HG02885 (cell line): ENCODE measurements at regions not wholly inside any gene's neighbourhood (a gene's known extent, or its start where the extent isn't known, plus 50 kb on each side); places are given as distances from the start of the nearest gene placed in this dataset.

ENCODE experiments used
- ATAC-seq: cut with Tn5 transposase; IDR thresholded peaks from one replicate; pipeline ENCODE4 v1.9.1; 2021; ENCODE audit warnings: mild to moderate bottlenecking; ENCODE audit not compliant: unreplicated experiment, poor library complexity

DNA sequence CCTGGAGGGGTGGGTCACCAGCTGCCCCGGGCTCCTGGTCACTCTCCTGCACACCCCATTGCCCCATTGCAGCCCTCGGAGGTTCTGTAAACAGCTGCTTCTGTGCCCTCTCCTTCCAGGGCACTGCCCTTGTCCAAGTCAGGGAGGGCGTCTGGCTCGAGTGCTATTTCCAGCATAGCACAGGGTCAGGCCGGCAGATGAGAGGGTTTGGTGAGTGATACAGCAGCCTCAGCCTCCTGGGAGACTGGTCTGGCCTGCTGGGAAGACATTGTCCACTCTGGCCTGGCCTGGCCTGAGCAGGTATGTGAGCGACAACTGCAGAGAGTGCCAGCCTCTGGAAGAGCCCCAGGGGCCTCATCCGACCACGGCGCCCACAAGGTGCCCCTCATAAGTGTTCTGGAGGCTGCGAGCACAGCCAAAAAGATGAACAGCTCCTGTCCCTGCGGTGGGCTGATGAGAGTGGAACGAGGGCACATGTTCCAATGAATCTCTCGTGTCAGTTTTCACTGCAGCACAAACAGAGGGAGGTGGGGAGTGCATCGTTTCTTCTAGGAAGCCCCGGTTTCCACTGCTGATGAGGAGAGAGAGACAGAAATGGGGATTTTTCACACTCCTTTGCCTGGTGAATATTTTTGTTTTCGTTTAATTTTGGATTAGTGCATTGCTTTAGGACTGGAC is 105.8 kb upstream of the SDK2 start:
- no peak for ATAC-seq

DNA sequence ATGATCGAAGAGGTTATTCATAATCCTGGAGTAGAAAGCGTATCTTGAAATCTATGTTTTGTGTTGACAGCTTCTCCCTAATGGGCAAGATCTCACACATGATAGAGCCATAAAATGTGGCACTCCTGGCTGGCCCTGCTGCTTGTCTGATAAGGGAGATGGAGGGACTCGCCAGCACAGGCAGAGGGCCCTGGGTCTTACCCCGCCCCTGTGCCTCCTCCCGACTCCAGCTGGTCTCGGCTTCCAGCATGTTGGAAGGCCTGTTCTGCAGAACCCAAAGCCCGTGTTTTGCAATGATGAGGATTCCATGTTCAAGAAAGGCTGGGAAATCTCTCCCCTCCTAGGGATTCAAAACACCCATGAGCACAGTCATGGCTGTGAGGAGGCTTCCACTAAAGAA is 106.7 kb upstream of the SDK2 start:
- no peak for ATAC-seq

DNA sequence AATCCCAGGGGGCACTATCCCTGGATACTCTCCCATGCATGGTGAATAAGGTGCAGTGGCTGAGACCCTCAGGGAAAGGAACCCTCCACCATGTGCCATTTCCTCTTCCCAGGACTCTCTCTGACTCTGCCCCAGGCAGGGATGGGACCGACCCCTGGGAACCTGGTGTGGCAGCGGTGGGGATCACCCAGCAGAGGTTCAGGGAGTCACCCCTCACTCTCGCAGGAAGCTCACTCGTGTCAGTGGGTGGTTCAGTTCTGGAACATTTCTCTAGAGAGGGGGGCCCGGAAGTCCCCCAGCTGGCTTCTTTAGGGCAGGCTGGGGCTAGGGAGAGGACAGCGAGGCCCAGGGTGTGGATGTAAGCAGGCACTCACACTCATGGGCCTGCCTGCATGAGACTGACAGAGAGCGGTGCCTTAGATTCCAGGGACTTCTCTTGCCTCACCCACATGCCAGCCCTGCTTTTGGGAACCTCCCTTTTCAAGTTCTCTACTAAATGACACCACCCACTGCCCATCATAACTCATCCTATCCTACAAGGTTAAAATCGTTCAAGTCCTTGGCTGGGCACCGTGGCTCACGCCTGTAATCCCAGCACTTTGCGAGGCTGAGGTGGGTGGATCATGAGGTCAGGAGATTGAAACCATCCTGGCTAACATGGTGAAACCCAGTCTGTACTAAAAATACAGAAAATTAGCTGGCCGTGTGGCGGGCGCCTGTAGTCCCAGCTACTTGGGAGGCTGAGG is 109.7 kb upstream of the SDK2 start:
- no peak for ATAC-seq

DNA sequence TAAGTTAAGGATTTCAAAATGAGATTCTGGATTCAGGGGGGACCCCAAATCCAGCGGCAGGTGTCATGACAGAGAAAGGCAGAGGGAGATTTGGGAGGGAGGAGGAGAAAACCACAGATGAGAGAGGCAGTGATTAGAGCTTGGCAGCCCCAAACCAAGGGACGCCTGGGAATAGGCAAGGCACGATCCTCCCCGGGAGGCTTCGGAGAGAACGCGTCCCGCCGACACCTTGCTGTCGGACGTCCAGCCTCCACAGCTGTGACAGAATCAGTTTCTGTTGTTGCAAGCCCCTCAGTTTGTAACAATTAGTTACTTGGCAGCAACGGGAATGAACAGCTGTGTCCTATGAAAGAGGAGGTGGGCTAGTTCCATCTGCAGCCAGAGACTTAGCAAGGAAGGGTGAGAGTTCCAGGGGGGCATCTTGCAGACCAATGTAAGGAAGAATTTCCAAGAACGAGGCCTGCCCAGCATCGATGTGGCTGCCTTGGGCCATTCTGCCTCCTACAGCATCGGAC is 110.7 kb upstream of the SDK2 start:
- ATAC-seq: no peak

DNA sequence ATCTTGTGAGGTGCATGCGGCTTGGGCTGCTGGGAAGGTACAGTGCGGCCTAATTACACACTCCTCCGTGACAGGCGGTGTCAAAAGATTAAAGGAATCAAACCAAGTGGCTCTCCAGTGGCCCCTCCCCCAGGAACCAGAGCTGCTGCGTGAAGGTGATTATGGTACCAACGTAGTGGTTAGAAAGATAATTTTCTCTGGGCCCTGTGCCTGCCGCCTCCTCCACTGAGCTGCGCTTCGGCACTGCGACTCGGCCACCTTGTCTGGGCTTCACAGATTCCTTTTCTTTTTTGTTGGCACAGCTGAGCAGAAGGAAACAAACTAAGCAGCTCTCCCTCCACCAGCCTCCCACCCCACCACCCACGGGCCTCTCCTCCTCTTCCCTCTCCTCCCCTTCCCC is 113.2 kb upstream of the SDK2 start:
- no peak for ATAC-seq

DNA sequence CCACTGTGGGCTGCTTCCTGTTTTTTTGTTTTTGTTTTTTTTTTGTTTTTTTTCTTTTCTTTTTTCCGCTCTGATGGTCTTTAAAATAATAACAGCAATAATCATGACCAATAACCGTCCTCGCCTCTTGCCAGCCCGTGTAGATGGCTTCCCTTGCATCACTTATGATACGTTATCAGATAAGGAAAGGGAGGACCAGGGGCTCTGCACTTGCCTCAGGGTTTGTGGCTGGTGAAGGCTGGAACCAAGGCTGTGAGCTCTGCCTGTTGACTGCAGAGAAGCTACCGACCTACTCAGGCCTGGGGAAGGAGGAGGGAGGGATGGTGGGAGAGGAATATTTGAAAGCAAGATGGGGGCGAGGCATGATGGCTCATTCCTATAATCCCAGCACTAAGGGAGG is 114.0 kb upstream of the SDK2 start:
- ATAC-seq: no peak

DNA sequence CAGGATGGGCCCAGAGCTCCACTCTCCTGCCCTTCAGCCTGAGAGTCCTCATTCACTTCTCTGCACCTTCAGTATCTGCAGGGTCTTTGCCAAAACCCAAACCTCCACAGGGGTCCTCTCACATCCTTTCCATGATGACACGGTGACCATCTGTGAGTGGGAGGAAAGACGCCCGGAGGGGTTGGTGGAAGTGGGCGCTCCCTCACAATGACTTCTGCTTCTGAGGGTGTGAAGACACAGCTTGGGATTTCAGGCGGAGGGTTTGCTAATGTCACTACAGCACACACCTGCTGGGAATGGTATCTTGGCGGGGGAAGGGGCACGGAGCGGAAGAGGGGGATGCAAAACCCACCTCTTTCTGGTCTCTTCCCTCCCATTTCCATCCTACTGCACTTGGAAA is 115.1 kb upstream of the SDK2 start:
- no peak for ATAC-seq

DNA sequence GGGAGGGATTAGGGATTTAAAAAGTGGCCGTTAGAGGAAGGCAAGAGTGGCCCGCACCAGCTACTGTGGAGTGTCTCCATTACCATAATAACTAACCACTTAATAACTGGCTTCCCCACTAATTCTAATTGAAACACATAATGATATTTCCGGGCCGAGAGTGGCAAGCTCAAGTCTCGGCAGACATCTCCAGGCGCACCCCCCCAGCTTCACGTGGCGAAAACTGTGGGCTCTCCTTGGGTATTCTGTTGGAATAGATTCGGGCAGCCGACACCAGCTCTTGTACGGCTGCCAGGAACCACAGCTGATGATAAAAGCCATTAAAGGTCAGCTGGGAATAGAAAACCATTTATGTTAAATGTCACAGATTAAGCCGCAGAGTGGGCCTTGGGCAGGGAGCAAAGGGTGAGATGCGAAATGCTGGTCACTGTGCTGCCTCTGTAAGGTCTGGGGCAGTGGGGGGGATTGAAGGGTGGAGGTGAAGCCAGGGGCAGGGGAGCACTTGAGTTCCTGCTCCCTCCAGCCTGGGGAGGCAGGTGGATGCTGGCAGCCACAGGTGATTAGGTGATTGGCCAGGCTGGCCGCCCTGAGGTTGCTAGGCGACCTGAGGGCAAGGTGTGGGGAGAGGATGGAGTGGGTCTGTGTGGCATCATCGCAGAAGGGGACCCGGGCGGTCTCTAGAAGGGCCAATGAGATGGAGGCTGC is 115.6 kb upstream of the SDK2 start:
- no peak for ATAC-seq

DNA sequence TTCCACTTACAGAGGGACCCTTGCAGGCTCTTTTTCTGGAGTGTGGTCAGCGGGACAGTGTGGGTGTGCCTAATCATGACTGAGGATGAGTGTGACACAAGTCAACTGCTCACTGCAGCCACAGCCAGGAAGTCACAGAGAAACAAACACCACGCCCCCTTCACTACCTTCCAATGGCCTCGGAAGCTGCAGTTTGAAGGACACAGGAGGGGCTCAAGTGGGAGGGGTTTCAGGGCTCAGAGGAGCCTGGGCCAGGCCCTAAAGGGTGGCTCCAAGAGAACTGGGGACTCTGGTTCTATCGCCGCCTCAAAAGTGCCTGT is 116.2 kb upstream of the SDK2 start:
- no peak for ATAC-seq

DNA sequence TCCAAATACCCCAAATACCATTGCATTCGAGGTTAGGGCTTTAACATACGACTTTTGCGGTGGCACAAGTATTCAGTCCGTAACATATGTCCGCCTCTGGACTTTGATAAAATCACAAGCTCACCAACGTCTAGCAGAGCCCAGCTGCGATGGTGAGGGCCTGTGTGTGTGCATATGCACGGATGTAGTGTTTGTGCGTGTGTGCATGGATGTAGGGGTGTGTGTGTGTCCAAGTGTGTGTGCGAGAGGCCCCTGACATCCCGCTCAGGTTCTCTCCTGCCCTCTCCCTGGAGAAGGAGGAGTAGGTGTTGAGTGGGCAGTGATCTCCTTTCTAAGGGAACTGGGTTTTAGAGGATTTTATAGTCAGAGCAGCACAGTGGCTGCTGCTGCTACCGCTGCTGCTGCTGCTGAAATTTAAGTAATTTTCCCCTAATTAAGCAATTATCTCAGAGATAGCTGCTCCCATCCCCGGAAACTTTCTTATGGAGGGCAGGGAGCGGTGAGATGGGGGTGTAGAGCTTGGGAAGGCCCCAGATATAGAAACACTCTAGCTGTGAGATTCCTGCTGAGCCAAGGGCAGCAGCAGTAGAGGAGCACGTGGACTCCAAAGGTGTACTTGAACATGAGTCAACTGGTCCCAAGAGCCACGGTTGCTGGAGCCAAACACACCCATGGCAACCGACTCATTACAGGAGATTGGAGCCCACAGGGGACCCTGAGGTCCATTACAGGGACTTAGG is 121.7 kb upstream of the SDK2 start:
- ATAC-seq: no peak

DNA sequence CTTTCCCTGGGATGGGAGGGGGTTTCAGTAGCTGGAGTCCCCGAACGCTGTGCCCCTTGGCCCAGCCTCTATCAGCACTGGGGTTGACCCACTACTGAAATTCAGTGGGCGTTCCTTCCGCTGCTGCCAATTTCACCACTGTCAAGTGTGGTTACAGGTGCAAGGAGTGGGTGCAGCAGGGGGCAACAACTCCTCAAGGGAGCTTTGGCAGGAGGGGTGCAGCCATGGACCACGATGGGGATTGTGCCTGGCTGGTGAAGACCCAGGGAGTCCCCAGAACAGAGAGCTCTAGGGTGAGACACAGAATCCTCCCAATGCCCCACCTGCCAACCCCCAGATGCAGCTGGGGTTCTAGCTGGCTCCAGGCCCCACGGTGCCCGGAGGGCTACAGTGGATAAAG is 123.5 kb upstream of the SDK2 start:
- no peak for ATAC-seq

DNA sequence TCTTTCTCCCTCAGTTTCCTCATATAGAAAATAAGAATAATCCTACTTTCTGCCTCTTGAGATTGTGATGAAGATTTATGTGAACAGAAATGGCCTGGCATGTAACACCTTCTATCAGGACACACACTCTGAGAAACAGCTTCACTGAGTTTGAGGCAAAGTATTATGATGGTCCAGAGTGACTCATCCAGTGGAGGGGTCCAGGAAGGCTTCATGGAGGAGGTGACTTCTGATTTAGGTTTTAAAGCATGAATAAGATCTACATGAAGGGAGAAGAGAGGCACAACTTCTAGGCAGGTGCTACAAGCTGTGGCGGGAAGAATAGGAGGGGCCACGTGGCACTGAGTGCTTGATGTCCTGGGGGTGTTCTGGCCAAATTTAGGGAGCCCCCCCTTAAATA is 124.4 kb upstream of the SDK2 start:
- no peak for ATAC-seq

DNA sequence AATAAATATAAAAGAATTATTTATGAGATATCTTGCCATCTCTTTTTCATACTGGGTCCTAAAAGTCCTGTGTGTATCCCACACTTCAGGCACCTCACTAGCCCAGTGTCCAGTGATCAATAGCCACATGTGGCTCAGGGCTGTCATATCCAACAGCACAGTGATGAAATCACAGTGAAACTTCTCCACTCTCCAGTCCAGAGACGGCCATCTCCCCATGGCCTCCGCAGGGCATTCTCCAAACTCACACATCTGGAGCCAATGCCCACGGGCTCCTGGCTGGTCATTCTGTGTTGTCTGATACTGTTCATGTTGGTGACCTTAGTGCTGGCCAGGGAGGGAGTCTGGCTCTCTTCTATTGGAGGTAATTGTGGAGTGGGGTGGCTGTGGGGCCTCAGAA is 125.2 kb upstream of the SDK2 start:
- no peak for ATAC-seq

DNA sequence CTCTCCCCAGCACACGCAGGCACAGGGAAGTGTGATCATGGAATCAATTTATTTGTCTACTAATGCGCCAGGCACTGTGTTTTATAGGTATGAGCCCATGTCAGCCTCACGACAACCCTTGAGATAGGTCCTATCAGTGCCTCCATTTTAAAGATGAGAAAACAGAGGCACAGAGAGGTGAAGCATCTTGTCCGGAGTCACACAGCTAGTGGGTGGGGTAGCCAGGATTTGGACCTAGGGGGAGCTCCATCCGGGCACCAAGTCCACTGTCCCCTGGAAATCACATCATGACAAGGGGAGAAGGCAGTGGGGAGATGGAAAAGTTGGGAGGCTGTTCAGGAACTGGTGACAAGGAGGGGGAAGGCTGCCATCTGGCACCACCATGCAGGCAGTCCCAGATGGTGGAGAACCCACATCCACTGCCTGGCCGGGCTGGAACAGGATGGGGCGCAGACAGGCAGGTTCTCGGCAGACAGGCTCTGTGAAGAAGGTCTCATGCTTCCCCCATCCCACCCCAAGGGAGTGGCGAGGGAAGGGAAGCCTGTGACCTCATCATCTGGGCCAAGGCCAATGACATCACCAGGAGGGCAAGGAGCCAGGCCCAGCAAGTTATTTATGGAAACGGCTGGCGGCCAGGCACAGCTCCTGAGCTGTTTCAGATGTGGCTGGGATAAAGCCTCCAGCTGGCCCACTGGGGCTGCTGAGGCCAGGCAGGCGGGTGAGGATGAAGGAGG is 126.0 kb upstream of the SDK2 start:
- no peak for ATAC-seq

DNA sequence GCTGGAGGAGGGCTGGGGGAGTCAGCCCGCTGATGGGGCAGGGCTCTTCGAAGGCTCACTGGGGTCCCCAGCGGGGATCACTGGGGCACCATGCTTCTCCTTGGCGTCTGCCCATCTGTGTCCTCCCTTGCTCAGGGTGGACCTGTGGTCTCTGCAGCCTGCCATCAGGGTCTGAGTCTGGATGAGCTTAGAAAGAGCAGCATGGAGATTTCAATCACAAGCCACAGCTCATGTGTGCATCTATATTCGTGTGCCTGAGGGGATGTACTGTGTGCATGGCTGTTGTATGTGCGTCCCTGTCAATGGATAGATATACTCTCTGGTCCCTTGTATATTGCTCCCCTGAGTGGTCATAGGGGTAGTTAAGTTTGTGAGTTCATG is 126.6 kb upstream of the SDK2 start:
- no peak for ATAC-seq

DNA sequence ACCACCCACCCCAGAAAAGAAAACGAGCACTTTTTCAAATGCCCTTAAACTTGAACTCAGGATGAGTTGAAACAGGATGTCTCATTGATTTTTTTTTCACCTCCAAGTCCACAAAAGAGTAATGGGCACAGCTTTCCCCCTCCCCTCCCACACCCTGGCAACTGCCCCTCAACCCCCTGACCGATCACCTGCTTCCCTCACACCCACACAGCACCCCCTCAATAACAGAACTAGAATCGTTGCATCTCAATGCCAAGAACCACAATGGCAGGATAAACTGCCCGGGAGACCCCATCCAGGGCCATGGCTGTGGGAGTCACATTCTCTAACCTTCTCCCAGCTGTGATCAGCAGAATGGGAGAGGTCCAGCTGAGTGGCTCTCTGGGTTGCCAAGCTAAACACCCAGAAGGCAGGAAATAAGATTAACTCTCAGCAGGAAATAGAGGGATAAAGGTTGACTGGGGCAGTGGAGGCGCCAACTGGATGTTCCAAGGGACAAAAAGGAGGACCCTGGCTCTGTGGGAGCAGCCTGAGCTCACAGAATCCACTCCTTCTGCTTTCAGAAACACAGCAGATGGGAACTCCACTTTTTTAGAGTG is 128.0 kb upstream of the SDK2 start:
- ATAC-seq: no peak

DNA sequence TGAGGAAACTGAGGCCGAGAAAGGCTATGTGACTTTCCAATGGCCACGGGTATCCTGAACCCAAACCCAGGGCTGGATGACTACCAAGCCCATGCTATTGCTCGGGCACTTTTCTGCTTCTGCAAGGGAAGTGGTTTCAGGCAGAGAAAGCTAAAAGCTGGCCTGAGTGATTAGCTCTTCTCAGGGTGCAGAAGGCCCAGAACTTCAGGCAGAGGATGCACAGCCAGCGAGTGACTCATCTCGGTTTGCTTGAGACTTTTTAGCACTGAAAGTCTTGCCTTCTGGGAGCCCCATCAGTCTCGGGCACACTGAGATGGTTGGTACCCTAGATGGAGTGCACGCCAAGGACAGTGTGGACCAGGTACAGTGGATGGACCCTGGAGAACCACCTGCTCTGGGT is 129.5 kb upstream of the SDK2 start:
- ATAC-seq: no peak

DNA sequence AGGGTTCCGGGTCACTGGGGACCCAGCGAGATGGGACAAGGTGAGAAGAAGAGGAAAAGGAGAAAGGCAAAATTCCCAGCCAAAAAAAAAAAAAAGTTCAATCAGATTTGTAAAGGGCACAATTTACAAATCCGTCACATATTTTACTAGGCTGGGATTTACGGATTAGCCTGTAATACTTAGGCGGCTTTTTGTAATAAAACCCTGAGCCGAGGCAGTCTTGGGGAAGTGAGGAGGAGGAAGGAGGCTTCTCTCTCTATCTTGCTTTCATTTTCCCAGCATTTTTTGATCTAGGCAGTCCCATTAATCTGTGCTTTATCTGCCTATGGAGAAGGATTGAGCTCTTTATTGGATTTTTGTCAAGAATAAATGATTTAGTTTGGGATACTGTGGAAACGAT is 130.6 kb upstream of the SDK2 start:
- ATAC-seq: no peak

DNA sequence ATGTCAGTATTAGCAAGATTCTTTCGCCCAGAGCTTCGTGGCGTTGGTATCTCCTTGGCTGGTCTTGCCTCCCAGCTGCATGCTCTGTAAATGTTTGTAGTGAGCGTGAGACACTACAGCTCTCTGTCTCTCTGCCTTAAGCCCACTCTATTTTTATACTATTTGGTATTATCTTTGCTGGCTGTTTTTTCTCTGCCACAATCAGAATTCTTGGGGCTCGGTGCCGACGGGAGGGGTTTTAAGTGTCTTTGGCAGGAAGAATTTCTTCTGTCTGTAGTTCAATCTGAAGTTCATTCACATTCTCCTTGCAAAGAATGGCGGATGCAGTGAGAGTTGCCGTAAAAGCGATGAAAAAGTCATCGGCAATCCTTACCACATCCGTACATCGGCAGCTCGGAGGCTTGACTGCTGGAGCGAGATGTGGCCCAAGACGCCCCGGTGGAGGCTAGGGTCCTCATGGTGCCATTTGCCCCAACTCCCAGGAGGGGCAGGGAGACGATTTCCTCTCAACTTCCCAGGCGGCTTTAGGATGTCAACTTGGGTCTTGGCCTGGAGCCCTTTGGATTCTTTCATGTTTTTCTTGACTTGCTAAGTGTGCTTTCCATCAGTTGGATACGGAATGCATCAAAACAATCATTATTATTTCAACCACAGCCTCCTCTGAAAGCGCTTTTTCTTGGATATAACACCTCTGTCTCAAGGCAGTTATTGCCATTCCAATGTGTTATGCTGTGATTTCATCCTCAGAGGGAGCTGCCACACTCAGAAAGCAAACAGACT is 132.3 kb upstream of the SDK2 start:
- ATAC-seq: no peak
